PC-3 (cell line): ENCODE measurements at regions not wholly inside any gene's neighbourhood (a gene's known extent, or its start where the extent isn't known, plus 50 kb on each side); places are given as distances from the start of the nearest gene placed in this dataset.

Experiments used
- ATAC-seq: fragments of 200-7000 bp; cut with Tn5 transposase; 2 replicates; pipeline ENCODE4 v1.9.1; 2020; ENCODE audit warnings: mild to moderate bottlenecking, moderate library complexity
- BruUV-seq: library from RNA; stranded (reverse); fragments of 400-500 nt; replicated peaks from 2 replicates; lab custom pipeline; 2021; lab: Mats Ljungman, UMichigan
- CTCF ChIA-PET: fragments of 300-600 bp; sonication (Branson Sonifier 250); formaldehyde crosslinking; loops from one replicate; lab custom pipeline; 2022; ENCODE audit warnings: antibody characterized with exemption; lab: Charles Lee
- POLR2A ChIA-PET: fragments of 300-600 bp; sonication (Branson Sonifier 250); formaldehyde crosslinking; loops from one replicate; lab custom pipeline; 2022; ENCODE audit warnings: antibody characterized with exemption; ENCODE audit not compliant: unreplicated experiment; lab: Charles Lee
- DNase-seq: peaks from one replicate; pipeline ENCODE4 v3.0.0-alpha.2; 2015
- H2AFZ ChIP-seq: fragments of 300-600 bp; sonication (generic); 2 replicates; pipeline ENCODE4 v1.6.0; 2016; ENCODE audit warnings: antibody characterized with exemption, low read length
- H3F3A ChIP-seq: fragments of 300-600 bp; sonication (generic); one replicate; pipeline ENCODE4 v1.6.0; 2017; ENCODE audit warnings: antibody characterized with exemption, low read length, control low read depth, mild to moderate bottlenecking; ENCODE audit not compliant: unreplicated experiment
- H3K27ac ChIP-seq: fragments of 300-600 bp; sonication (generic); 2 replicates; pipeline ENCODE4 v1.5.1; 2016; ENCODE audit warnings: mild to moderate bottlenecking, low read length
- H3K27me3 ChIP-seq: fragments of 300-600 bp; sonication (generic); 2 replicates; pipeline ENCODE4 v1.6.1; 2016; ENCODE audit warnings: low read length, mixed read lengths
- H3K36me3 ChIP-seq: fragments of 300-600 bp; sonication (generic); 2 replicates; pipeline ENCODE4 v1.6.1; 2016; ENCODE audit warnings: low read depth, mixed run types, low read length, mixed read lengths
- H3K4me1 ChIP-seq: fragments of 300-600 bp; sonication (generic); 2 replicates; pipeline ENCODE4 v1.5.1; 2016; ENCODE audit warnings: low read length; ENCODE audit not compliant: insufficient read depth
- H3K4me2 ChIP-seq: fragments of 300-600 bp; sonication (generic); 2 replicates; pipeline ENCODE4 v1.6.0; 2016; ENCODE audit warnings: low read length
- H3K4me3 ChIP-seq: fragments of 300-600 bp; sonication (generic); 2 replicates; pipeline ENCODE4 v1.5.1; 2016; ENCODE audit warnings: mild to moderate bottlenecking, low read length, mixed read lengths
- H3K79me2 ChIP-seq: fragments of 300-600 bp; sonication (generic); 2 replicates; pipeline ENCODE4 v1.6.1; 2017; ENCODE audit warnings: low read length, mixed read lengths
- H3K9ac ChIP-seq: fragments of 300-600 bp; sonication (generic); 2 replicates; pipeline ENCODE4 v1.6.0; 2016; ENCODE audit warnings: mild to moderate bottlenecking, low read length
- H3K9me2 ChIP-seq: fragments of 300-600 bp; sonication (generic); replicated peaks from 2 replicates; pipeline ENCODE4 v1.6.1; 2016; ENCODE audit warnings: mixed run types, low read length, mixed read lengths
- H3K9me3 ChIP-seq: fragments of 300-600 bp; sonication (generic); 2 replicates; pipeline ENCODE4 v1.6.1; 2016; ENCODE audit warnings: low read length, mixed read lengths
- H4K20me1 ChIP-seq: fragments of 300-600 bp; sonication (generic); 2 replicates; pipeline ENCODE4 v1.6.1; 2016; ENCODE audit warnings: low read length, mixed read lengths
- CTCF ChIP-seq: fragments of 300-600 bp; sonication (generic); conservative IDR thresholded peaks from 2 replicates; pipeline ENCODE4 v1.5.1; 2017; ENCODE audit warnings: antibody characterized with exemption, low read depth, mild to moderate bottlenecking, low read length
- EZH2 ChIP-seq: fragments of 300-600 bp; sonication (generic); IDR thresholded peaks from one replicate; pipeline ENCODE4 v1.6.1; 2017; ENCODE audit warnings: antibody characterized with exemption, mild to moderate bottlenecking, low read length; ENCODE audit not compliant: unreplicated experiment
- EZH2phosphoT487 ChIP-seq: fragments of 300-600 bp; sonication (generic); IDR thresholded peaks from 2 replicates; pipeline ENCODE4 v1.6.1; 2018; ENCODE audit warnings: mild to moderate bottlenecking, antibody characterized with exemption, low read length, borderline replicate concordance
- intact Hi-C: fragments of 100-400 bp; cut with micrococcal nuclease; formaldehyde crosslinking; loops from 2 replicates; pipeline ENCODE4 v1.9.0; 2023

GRCh38 chr4:81723927-81724587 is 252.3 kb upstream of the RASGEF1B start:
- intact Hi-C loops, result no loop called here
- no peaks in the 10 kb centered on the region for H4K20me1 ChIP-seq
- no peak overlapping the region for H3K9ac ChIP-seq
- ChIA-PET POLR2A (no interaction called here), CTCF (no interaction called here)
- no peaks in the 10 kb centered on the region for H3K36me3 ChIP-seq
- no peaks in the 10 kb centered on the region for H3F3A ChIP-seq
- H3K9me3 ChIP-seq, result no peaks in the 10 kb centered on the region
- ATAC-seq, result no peak
- no peaks in the 10 kb centered on the region for H3K4me1 ChIP-seq
- TF ChIP-seq EZH2 (no peak), CTCF (no peak), EZH2phosphoT487 (no peak)
- no peaks in the 10 kb centered on the region for H3K79me2 ChIP-seq
- no peak overlapping the region for H3K27ac ChIP-seq
- no peak overlapping the region for H2AFZ ChIP-seq
- H3K27me3 ChIP-seq, result no peaks in the 10 kb centered on the region
- no peaks in the 10 kb centered on the region for H3K9me2 ChIP-seq
- no TSS peak for BruUV-seq
- no peak for DNase-seq
- no peak overlapping the region for H3K4me2 ChIP-seq
- H3K4me3 ChIP-seq, result no peak overlapping the region

DNA sequence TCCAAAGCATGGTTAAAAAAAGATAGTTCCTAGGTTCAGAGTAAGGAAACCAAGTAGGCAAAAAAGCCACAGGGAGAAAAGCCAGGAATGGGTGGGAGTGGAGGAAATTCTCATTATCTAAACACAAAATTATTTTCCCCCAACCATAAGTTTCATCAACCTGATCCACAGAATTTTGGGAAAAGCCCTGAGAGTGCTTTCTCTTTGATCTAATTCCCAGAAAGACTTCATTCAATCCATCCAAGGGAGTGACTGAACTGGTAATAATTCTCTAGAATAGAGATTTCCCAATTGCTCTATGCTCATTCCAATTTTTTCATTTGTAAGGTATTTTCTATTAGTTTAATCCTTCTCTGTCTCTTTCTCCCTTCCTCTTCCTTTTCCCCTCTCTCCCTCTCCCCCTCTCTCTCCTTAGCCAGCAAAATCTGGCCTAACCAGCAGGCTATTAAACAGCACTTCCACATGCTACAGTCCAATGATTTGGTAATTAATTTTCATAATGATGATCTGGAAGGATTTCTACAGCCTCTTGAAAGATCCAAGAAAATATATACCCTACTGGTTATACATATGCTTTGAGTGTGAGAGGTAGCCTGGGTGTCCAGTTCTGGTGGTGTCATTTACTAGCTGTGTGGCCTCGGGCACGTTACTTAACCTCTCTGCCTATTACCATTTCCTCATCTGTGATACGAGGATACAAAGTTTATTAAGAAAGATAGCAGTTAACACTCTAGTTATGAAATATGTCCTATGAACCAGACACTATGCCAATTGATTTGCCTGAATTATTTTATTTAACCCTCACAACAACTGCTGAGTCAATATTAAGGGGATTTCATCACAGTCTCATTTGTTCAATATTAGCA is 251.5 kb upstream of the RASGEF1B start:
- Histone ChIP-seq H2AFZ (no peak overlapping the region), H3K36me3 (no peaks in the 10 kb centered on the region), H3K9ac (no peak overlapping the region), H4K20me1 (no peaks in the 10 kb centered on the region), H3K4me2 (no peak overlapping the region), H3K9me2 (no peaks in the 10 kb centered on the region), H3F3A (no peaks in the 10 kb centered on the region), H3K27me3 (no peaks in the 10 kb centered on the region), H3K79me2 (no peaks in the 10 kb centered on the region), H3K9me3 (no peaks in the 10 kb centered on the region), H3K27ac (no peak overlapping the region), H3K4me1 (no peaks in the 10 kb centered on the region), H3K4me3 (no peak overlapping the region)
- DNase-seq, result no peak
- ATAC-seq, result no peak
- ChIA-PET CTCF (no interaction called here), POLR2A (no interaction called here)
- BruUV-seq, result no TSS peak
- TF ChIP-seq CTCF, result no peak
- no peak for TF ChIP-seq EZH2phosphoT487
- TF ChIP-seq EZH2, result no peak
- intact Hi-C loops, result no loop called here

DNA sequence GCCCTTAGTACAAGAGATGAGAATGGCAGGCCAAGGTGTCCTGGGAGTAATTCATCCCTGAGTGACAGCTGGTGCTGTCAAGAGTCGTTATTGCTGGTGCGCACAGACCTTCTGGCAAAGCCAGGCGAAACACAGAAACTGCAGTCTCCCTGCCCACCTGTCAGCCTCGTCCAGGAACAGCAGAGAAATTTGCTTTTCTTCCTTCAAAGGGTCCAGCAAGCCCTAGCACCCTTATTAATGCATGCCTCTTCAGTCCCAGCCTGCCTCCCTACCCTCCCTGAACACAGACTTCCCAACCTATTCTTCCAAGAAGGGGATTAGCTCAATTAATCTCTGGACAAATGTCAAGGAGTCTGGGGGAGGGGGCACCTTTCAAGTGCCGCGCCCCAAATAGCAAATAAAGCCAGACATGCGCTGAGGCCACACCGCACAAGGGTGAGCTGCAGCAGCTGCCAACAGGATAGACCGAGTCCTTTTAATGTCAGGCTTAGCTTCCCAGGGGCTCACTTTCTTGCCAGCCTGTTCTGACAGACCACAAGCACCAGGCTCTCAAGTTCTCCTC is 250.7 kb upstream of the RASGEF1B start:
- CTCF ChIA-PET, result no interaction called here
- no TSS peak for BruUV-seq
- no peak for DNase-seq

More for the DNA sequence above, 250.7 kb upstream of the RASGEF1B start:
- intact Hi-C loops, result no loop called here
- Histone ChIP-seq H3K27me3 (no peaks in the 10 kb centered on the region), H3K36me3 (no peaks in the 10 kb centered on the region), H3F3A (no peaks in the 10 kb centered on the region), H3K9ac (no peak overlapping the region), H3K79me2 (no peaks in the 10 kb centered on the region), H3K9me2 (no peaks in the 10 kb centered on the region), H4K20me1 (no peaks in the 10 kb centered on the region), H2AFZ (no peak overlapping the region), H3K27ac (no peak overlapping the region), H3K4me1 (no peaks in the 10 kb centered on the region), H3K9me3 (no peaks in the 10 kb centered on the region), H3K4me2 (no peak overlapping the region), H3K4me3 (no peak overlapping the region)
- no peak for ATAC-seq
- TF ChIP-seq EZH2 (no peak), CTCF (no peak), EZH2phosphoT487 (no peak)
- POLR2A ChIA-PET, result no interaction called here
